Fibroblast of skin of right quadriceps (primary cell): ENCODE measurements at regions not wholly inside any gene's neighbourhood (a gene's known extent, or its start where the extent isn't known, plus 50 kb on each side); places are given as distances from the start of the nearest gene placed in this dataset.
"Not testable (repeated sequence)": the region's sequence is repeated elsewhere in the genome, so short reads cannot be mapped to it uniquely, and the experiment has no call there.

Experiments used
- DNase-seq: peaks from one replicate; pipeline ENCODE4 v3.0.0-alpha.2; 2013

DNA sequence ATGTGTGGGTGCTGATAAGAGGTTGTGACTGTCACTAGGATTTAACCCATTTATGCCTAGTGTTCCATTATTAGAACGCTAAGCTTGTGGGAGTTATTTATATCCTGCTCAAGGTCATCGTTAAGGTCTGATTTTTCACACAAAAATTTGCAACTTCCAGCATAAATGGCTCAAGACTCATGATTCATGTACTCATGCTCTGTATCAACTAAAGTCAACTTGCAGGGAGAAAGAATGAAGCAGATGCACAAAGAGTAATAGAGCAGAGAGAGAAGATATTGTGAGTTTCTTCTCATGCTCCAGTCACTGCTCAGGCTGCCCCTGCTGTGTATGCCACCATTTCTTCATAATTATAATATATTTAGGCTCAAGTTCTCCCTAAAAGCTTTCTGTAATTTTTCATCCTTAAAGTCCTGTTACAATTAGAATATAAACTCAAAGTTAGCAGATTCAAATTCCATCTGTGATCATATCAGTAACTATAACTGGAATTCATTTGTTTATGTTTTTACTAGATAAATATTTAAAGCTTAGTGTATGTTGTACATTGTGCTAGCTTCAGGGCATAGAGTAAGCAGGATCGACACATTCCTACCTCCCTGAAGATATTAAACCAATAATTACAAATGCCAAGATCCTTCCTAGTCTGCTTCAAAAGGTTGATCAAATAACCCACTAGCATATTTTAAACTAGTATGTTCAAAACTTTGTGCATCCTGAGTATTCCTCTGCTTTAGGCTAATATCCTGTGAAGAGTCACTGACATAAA lies 136.7 kb downstream of the NUDT12 start:
- DNase-seq: peak; percentile 65

GRCh38 chr5:103424453-103425205 lies 138.0 kb downstream of the NUDT12 start:
- peak; percentile 82 for DNase-seq

DNA sequence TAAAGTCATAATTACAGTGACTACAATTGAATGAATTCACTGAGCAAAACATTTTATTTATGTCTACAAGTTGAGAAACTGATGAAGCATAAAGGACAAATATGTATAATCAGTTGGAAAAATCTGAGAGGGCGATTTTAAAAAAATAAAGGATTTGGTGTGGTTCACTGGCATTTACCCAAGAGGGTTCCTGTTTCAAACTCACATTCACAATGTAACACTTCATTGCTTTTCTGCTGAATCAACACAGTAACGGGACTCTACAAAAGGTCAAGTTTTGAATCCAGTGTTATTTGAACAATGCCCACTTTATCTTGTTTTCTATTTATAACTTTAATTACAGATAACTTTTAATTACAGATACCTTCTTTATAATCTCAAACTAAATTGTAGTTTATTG lies 138.6 kb downstream of the NUDT12 start:
- DNase-seq: peak; percentile 45

DNA sequence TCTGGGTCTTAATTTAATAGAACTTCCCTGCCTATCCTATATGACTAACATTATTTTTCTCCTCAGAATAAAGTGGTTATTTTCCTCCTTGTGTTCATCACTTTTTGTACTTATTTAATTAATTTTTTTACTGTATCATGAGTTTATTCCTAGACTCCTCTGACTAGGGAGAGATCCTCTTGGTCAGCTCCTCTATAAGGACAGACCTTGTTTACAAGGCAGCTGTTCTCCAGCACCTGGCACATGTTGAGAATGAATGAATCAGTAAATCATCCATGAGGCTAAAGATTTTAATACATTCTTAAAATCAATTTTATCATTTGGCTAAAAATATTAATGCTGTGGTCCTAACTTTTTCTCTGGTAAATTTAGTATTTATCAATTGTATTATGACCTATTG lies 139.8 kb downstream of the NUDT12 start:
- no peak for DNase-seq

DNA sequence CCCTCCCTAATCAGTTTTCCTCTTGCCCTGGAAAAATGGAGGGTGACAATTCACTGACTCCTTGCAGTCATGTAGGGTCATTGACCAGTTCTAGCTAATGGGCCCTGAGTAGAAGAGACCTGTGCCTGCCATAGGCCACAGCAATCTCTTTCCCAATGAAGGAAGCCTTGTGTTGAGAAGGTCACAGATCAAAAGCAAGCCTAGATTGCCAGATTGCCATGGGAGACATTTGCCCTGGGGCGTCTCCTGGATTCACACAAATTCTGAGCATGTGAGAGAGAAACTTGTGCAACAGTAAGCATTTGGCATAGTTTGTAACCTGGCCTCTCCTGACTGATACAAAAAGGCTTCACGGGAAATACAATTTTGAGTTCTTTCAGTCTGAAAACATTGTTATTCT lies 148.0 kb downstream of the NUDT12 start:
- DNase-seq: no peak

DNA sequence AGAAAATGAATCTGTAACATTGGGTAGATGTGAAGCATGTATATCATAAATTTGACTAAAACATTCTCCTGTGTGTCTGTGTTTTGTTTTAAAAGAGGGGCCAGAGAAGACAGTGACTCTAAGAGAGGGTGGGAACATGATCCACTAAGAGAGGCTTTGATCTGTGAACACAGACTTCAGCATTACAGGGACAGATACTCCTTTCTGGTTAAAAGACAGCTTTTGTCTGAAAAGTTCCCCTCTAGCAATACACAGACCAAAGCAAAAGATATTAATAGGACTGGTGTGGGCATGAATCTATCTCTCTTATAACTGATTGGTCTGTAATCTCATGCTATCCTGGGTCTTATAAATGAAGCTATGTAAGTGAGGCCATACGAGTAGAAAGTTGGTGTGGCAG lies 150.9 kb downstream of the NUDT12 start:
- DNase-seq: no peak

GRCh38 chr5:103410172-103410571 lies 151.6 kb downstream of the MACIR start:
- no peak for DNase-seq

GRCh38 chr5:103409013-103409670 lies 150.6 kb downstream of the MACIR start:
- no peak for DNase-seq

GRCh38 chr5:103408408-103408807 lies 149.8 kb downstream of the MACIR start:
- DNase-seq: no peak

GRCh38 chr5:103407402-103407801 lies 148.8 kb downstream of the MACIR start:
- no peak for DNase-seq

DNA sequence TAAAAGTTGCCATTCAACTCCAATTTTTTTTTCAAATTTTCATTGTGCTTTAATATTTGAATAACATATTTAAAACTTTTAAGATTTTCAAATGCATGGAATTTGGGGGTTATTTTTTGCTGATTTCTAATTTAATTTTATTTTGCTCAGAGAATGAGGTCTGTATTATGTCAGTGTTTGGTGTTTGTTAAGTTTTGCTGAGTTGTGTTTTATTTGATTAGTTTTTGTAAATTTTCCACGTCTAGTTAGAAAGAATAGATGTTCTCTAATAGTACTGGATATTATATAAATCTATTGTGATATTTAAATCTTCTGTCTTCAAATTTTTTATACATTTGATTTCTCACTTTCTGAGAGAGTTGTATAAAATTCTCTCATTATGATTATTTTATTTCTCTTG lies 145.9 kb downstream of the MACIR start:
- no peak for DNase-seq

DNA sequence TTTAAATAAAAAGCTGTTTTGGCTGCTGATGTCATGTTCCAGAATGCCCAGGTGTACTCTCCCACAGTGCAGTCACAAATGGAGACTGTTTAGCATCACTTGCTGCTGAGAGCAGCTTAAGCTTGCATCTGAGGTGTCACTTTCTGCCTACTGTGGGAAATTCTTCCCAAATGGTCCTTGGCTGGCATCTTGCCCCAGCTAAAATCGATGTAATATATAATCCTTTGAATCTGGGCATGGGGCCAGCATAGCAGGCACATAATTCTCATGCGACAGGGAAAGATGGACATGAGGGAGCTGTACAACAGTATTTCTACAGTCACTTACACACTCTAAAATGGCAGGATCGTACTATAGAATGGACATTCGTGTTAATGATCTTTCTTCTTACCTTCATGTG lies 144.3 kb downstream of the MACIR start:
- no peak for DNase-seq

DNA sequence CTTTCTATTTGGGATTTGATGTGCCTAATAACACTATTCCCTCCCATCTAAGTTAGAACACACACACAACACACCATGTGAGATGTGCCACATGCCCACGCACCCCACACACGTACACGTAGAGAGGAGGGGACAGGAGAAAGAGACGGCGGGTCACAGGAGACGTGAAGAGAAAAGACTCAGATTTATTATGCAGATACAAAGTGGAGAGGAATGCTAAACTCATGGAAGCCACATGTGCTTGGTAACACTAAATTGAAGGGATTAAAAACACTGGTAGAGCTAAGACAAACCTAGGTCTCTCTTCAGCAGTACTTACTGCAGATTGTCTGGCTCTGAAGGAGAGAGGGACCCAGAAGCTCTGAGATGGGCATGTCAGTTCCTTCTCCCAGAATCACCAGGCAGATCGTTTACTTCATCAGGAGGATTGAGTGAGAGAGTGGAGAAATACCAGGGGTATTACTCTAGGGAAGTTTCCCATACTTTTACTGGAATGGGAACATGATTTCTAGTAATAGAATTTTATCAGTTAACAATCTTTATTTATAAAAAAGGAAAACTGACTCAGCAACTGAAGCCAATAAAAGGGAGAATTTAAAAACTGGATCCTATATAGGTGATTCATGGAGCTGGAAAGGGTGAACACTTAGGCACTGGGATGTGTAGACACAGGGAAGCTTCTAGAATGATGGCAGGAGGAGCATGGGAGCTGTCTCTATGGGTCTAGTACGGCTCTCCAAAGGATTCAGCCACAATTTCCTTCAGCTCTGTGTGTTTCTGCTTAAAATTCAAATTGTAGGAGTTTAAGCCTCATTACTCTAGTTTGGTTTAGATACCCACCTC lies 139.4 kb downstream of the MACIR start:
- peak; percentile 71 for DNase-seq

- DNase-seq: no peak
Observed at GRCh38 chr5:103394676-103395075, 136.1 kb downstream of the MACIR start.

DNA sequence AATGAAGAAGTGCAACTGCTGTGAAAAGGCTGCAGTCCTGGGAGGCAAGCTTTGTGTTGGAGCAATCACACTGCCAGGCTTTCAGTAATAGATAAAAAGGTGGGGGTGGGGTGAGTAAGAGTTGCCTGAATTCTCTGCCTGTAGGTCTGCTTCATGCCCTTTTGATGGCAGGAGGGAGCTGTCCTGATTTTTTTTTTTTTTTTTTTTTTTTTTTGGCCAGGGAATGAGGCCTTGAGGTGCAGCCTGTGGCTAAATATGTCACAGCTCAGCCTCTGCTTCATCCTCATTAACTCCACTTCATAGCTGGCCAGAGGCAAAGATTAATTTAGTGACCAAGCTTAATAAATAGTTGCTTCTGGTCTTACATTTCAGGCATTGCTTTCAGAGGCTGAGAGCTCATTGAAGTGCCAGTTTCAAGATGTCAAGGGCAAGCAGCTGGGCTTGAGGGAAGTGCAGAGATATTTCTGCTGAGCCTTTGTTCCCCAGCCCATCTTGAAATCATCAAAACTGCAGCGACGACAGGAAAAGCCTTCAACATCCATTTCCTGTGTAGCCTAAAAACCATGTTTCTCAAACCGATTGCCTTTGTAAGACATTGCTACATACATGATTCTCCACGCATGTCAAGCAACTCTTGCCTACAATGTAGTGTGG lies 134.7 kb downstream of the MACIR start:
- DNase-seq: peak; percentile 63

DNA sequence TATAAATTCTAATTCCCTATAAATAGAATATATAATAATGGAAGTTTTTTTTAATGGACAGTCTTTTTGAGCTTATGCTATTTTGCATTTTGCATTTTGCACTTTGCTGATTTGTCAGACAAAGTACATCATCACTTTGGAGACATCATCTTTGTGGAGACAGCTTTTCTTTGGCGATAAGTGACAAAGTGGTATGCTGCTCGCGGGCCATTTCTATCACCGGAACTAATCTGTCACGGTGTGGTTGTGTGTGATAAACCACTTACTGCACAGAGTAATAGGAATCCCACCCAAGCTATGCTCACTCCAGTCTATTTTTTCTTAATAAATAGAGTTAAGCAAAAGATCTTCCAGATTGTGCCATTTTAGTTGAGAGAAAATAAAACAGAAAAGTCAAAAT lies 133.1 kb downstream of the MACIR start:
- no peak for DNase-seq

- DNase-seq: no peak
Observed at GRCh38 chr5:103389846-103390245, 131.3 kb downstream of the MACIR start.

DNA sequence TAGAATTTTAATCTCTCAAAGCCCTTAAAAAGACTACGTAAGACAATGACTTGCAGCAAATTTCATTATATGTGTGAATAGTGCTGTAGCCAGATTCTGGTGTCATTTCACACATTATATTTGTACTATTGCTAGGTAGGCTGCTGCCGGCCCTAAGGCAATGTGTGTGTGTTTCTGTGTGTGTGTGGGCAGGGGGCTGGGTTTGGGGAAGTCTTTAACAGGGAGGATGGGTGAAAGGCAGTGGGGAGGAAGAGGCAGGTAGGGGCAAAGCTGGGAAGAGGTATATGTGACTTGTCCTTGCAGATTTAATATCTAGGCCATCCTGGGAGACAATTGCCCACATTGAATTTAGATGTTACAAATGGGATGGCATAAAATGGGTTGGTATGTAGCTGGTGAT lies 130.8 kb downstream of the MACIR start:
- no peak for DNase-seq

- no peak for DNase-seq
Observed at GRCh38 chr5:103385722-103386121, 127.2 kb downstream of the MACIR start.

DNA sequence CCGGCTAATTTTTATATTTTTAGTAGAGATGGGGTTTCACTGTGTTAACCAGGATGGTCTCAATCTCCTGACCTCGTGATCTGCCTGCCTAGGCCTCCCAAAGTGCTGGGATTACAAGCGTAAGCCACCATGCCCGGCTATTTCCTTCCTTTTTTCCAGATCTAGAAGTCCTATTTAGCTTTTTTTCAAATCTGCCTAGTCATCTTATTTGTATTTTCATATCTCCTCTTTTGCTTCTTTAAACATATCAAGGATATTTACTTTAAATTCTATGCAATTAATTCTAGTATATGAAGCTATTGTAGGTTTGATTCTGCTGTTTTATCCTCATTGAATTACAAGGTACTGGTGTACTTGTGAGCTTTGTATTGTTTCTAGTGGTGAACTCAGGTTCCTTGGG lies 119.1 kb downstream of the MACIR start:
- DNase-seq: not testable (repeated sequence)

- DNase-seq: no peak
Observed at GRCh38 chr5:103375863-103376591, 117.5 kb downstream of the MACIR start.

DNA sequence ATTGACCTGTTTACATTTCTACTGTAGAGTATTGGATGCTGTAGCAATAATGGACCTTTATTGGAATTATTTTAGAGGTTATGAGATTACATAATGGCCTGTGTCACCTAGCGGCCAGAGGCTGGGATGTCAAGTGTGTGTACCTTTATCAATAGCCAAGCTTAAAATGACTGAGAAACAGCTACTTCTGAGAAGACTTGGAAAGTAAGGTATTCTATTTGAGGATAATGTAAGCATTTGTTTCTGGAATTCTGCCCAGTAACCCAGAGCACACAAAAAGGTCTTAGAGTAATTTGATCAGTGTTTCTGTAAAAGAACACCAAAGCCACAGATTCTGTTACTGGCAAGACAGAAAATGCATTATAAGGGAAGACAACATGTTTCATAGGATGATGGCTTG lies 116.8 kb downstream of the MACIR start:
- DNase-seq: peak; percentile 75
